ENCODE measurements at regions not wholly inside any gene's neighbourhood (a gene's known extent, or its start where the extent isn't known, plus 50 kb on each side); places are given as distances from the start of the nearest gene placed in this dataset.

DNA sequence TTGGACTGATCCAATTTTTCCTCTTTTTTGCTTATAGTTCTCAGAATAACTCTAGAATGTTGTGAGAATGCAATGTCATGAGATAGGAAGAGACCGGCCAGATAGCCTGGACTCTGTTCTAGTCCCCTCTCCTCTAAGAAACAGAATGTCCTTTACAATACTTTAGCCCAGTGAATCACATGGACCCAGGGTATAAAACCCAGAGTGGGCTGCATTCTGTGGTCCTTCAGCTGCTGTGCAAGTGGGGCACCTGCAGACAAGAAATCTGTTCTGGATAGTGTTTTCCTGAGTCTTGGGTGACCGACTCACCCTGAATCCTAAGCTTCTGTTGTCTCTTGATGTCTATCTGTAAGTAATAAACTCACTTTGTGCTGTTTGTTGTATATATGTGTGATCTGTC lies 368.6 kb upstream of the DPH6 start:
- no peak for TF ChIP-seq EZH2 (IDR thresholded peaks at IDR 0.05; ENCODE audit: insufficient read depth, low read length)
- TF ChIP-seq, protein P1, sequence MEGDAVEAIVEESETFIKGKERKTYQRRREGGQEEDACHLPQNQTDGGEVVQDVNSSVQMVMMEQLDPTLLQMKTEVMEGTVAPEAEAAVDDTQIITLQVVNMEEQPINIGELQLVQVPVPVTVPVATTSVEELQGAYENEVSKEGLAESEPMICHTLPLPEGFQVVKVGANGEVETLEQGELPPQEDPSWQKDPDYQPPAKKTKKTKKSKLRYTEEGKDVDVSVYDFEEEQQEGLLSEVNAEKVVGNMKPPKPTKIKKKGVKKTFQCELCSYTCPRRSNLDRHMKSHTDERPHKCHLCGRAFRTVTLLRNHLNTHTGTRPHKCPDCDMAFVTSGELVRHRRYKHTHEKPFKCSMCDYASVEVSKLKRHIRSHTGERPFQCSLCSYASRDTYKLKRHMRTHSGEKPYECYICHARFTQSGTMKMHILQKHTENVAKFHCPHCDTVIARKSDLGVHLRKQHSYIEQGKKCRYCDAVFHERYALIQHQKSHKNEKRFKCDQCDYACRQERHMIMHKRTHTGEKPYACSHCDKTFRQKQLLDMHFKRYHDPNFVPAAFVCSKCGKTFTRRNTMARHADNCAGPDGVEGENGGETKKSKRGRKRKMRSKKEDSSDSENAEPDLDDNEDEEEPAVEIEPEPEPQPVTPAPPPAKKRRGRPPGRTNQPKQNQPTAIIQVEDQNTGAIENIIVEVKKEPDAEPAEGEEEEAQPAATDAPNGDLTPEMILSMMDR (IDR thresholded peaks at IDR 0.05; ENCODE audit: insufficient read depth, low read depth, low read length) = no peak

All from astrocyte (in vitro differentiated cells and primary cell).